DOHH2 (cell line): ENCODE measurements at regions not wholly inside any gene's neighbourhood (a gene's known extent, or its start where the extent isn't known, plus 50 kb on each side); places are given as distances from the start of the nearest gene placed in this dataset.

Experiments used
- EZH2phosphoT487 ChIP-seq: fragments of 200-600 bp; sonication (generic); IDR thresholded peaks from 2 replicates; pipeline ENCODE4 v1.6.1; 2017; ENCODE audit warnings: borderline replicate concordance, mild to moderate bottlenecking, antibody characterized with exemption, low read length, moderate library complexity, mixed read lengths
- TF ChIP-seq, protein P1 (sequence below): fragments of 200-600 bp; sonication (generic); IDR thresholded peaks from one replicate; pipeline ENCODE4 v1.5.1; 2014; ENCODE audit warnings: antibody characterized with exemption, mild to moderate bottlenecking, low read depth, low read length; ENCODE audit not compliant: poor library complexity, severe bottlenecking

DNA sequence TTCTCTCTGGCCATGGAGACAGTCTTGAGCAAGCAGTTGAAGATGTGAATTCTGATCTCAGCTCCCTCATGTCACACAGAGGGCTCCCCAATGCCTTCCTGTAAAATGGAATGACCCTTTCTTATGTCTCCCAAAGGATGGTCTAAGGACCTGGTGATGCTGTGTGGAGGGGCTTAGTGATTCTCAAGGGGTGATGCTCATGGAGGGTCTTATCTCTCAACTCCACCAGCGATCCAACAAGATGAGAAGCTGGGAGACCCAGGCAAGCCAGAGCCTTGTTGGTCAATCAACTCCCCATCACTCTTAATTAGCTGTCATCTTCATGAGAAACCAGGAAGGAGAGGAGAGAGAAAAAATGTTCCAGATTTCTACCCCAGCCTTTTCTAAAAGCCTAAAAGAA, 78.0 kb upstream of the SORCS3 start:
- TF ChIP-seq, protein P1, sequence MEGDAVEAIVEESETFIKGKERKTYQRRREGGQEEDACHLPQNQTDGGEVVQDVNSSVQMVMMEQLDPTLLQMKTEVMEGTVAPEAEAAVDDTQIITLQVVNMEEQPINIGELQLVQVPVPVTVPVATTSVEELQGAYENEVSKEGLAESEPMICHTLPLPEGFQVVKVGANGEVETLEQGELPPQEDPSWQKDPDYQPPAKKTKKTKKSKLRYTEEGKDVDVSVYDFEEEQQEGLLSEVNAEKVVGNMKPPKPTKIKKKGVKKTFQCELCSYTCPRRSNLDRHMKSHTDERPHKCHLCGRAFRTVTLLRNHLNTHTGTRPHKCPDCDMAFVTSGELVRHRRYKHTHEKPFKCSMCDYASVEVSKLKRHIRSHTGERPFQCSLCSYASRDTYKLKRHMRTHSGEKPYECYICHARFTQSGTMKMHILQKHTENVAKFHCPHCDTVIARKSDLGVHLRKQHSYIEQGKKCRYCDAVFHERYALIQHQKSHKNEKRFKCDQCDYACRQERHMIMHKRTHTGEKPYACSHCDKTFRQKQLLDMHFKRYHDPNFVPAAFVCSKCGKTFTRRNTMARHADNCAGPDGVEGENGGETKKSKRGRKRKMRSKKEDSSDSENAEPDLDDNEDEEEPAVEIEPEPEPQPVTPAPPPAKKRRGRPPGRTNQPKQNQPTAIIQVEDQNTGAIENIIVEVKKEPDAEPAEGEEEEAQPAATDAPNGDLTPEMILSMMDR, result no peak
- no peak for TF ChIP-seq EZH2phosphoT487
